ENCODE measurements at regions not wholly inside any gene's neighbourhood (a gene's known extent, or its start where the extent isn't known, plus 50 kb on each side); places are given as distances from the start of the nearest gene placed in this dataset.
"Not testable (repeated sequence)": the region's sequence is repeated elsewhere in the genome, so short reads cannot be mapped to it uniquely, and the experiment has no call there.

- POLR2A ChIA-PET; H3K4me1 ChIP-seq (ENCODE audit: control insufficient read depth, insufficient read depth, low read length); H3K36me3 ChIP-seq (ENCODE audit: control insufficient read depth, insufficient read depth, low read length); H3K4me3 ChIP-seq (ENCODE audit: low read depth in 2 of 2, low read length in 2 of 2); H3K27me3 ChIP-seq (ENCODE audit: control insufficient read depth, insufficient read depth, low read length); DNase-seq (ENCODE audit: low read depth, low spot score); CTCF ChIA-PET; in situ Hi-C loops (cut with HindIII; ENCODE audit: low pct_unique_long_range_greater_than_20kb, low sequenced_read_pairs); BruUV-seq (replicated peaks); ATAC-seq; H3K27ac ChIP-seq (ENCODE audit: low read length); intact Hi-C loops (cut with micrococcal nuclease; ENCODE audit: unreplicated experiment); H3K9me3 ChIP-seq (ENCODE audit: control insufficient read depth, insufficient read depth, low read depth, low read length): not testable (repeated sequence)
Observed at GRCh38 chr13:52324831-52325230, 81.1 kb downstream of the THSD1 start.

- H3K27me3 ChIP-seq (ENCODE audit: control insufficient read depth, insufficient read depth, low read length) = no peaks in the 10 kb centered on the region; the same call in 1 of the 2 replicates
- H3K4me3 ChIP-seq (ENCODE audit: low read depth in 2 of 2, low read length in 2 of 2) = no peak overlapping the region
- no peak for ATAC-seq
- no peak overlapping the region for H3K27ac ChIP-seq (ENCODE audit: low read length)
- no peaks in the 10 kb centered on the region for H3K9me3 ChIP-seq (ENCODE audit: control insufficient read depth, insufficient read depth, low read depth, low read length)
- BruUV-seq (replicated peaks) = no TSS peak
- no peak for TF ChIP-seq REST (IDR thresholded peaks at IDR 0.05; ENCODE audit: insufficient read depth in 1 of 2, low read depth in 2 of 2, low read length in 1 of 2)
- TF ChIP-seq SIN3A (IDR thresholded peaks at IDR 0.05; ENCODE audit: borderline replicate concordance, insufficient read depth, low read depth, low read length) = no peak
- no peak for TF ChIP-seq CTCF (IDR thresholded peaks at IDR 0.05)
- TF ChIP-seq TCF7L2 (IDR thresholded peaks at IDR 0.05; ENCODE audit: low read depth, low read length) = no peak
- TF ChIP-seq POLR2AphosphoS5 (IDR thresholded peaks at IDR 0.05; ENCODE audit: low read depth, low read length) = no peak
- no peaks in the 10 kb centered on the region for H3K36me3 ChIP-seq (ENCODE audit: control insufficient read depth, insufficient read depth, low read length)
- CTCF ChIA-PET = no interaction called here
- intact Hi-C loops (cut with micrococcal nuclease; ENCODE audit: unreplicated experiment) = no loop called here
- H3K4me1 ChIP-seq (ENCODE audit: control insufficient read depth, insufficient read depth, low read length) = no peaks in the 10 kb centered on the region
- POLR2A ChIA-PET = no interaction called here
- in situ Hi-C loops (cut with HindIII; ENCODE audit: low pct_unique_long_range_greater_than_20kb, low sequenced_read_pairs) = no loop called here
- DNase-seq (ENCODE audit: low read depth, low spot score) = no peak
Observed at GRCh38 chr13:52319876-52320275, 86.1 kb downstream of the THSD1 start.

- intact Hi-C loops (cut with micrococcal nuclease; ENCODE audit: unreplicated experiment); BruUV-seq (replicated peaks); H3K4me1 ChIP-seq (ENCODE audit: control insufficient read depth, insufficient read depth, low read length); H3K9me3 ChIP-seq (ENCODE audit: control insufficient read depth, insufficient read depth, low read depth, low read length); ATAC-seq; H3K36me3 ChIP-seq (ENCODE audit: control insufficient read depth, insufficient read depth, low read length); DNase-seq (ENCODE audit: low read depth, low spot score); H3K4me3 ChIP-seq (ENCODE audit: low read depth in 2 of 2, low read length in 2 of 2); POLR2A ChIA-PET; in situ Hi-C loops (cut with HindIII; ENCODE audit: low pct_unique_long_range_greater_than_20kb, low sequenced_read_pairs); H3K27me3 ChIP-seq (ENCODE audit: control insufficient read depth, insufficient read depth, low read length); H3K27ac ChIP-seq (ENCODE audit: low read length); CTCF ChIA-PET: not testable (repeated sequence)
Observed at GRCh38 chr13:52309833-52310232, 96.1 kb downstream of the THSD1 start.

GRCh38 chr13:52306336-52306735, 99.6 kb downstream of the THSD1 start:
- H3K4me1 ChIP-seq (ENCODE audit: control insufficient read depth, insufficient read depth, low read length); ATAC-seq; BruUV-seq (replicated peaks); DNase-seq (ENCODE audit: low read depth, low spot score); H3K36me3 ChIP-seq (ENCODE audit: control insufficient read depth, insufficient read depth, low read length); H3K9me3 ChIP-seq (ENCODE audit: control insufficient read depth, insufficient read depth, low read depth, low read length); H3K27me3 ChIP-seq (ENCODE audit: control insufficient read depth, insufficient read depth, low read length); in situ Hi-C loops (cut with HindIII; ENCODE audit: low pct_unique_long_range_greater_than_20kb, low sequenced_read_pairs); H3K27ac ChIP-seq (ENCODE audit: low read length); intact Hi-C loops (cut with micrococcal nuclease; ENCODE audit: unreplicated experiment); POLR2A ChIA-PET; H3K4me3 ChIP-seq (ENCODE audit: low read depth in 2 of 2, low read length in 2 of 2); CTCF ChIA-PET: not testable (repeated sequence)

- H3K4me1 ChIP-seq (ENCODE audit: control insufficient read depth, insufficient read depth, low read length); DNase-seq (ENCODE audit: low read depth, low spot score); CTCF ChIA-PET; POLR2A ChIA-PET; H3K27me3 ChIP-seq (ENCODE audit: control insufficient read depth, insufficient read depth, low read length); intact Hi-C loops (cut with micrococcal nuclease; ENCODE audit: unreplicated experiment); BruUV-seq (replicated peaks); H3K27ac ChIP-seq (ENCODE audit: low read length); in situ Hi-C loops (cut with HindIII; ENCODE audit: low pct_unique_long_range_greater_than_20kb, low sequenced_read_pairs); H3K36me3 ChIP-seq (ENCODE audit: control insufficient read depth, insufficient read depth, low read length); H3K4me3 ChIP-seq (ENCODE audit: low read depth in 2 of 2, low read length in 2 of 2); ATAC-seq; H3K9me3 ChIP-seq (ENCODE audit: control insufficient read depth, insufficient read depth, low read depth, low read length): not testable (repeated sequence)
Observed at GRCh38 chr13:52303098-52303497, 102.9 kb downstream of the THSD1 start.

- H3K4me1 ChIP-seq (ENCODE audit: control insufficient read depth, insufficient read depth, low read length); H3K4me3 ChIP-seq (ENCODE audit: low read depth in 2 of 2, low read length in 2 of 2); ATAC-seq; H3K9me3 ChIP-seq (ENCODE audit: control insufficient read depth, insufficient read depth, low read depth, low read length); H3K36me3 ChIP-seq (ENCODE audit: control insufficient read depth, insufficient read depth, low read length); in situ Hi-C loops (cut with HindIII; ENCODE audit: low pct_unique_long_range_greater_than_20kb, low sequenced_read_pairs); intact Hi-C loops (cut with micrococcal nuclease; ENCODE audit: unreplicated experiment); H3K27ac ChIP-seq (ENCODE audit: low read length); POLR2A ChIA-PET; CTCF ChIA-PET; DNase-seq (ENCODE audit: low read depth, low spot score); BruUV-seq (replicated peaks); H3K27me3 ChIP-seq (ENCODE audit: control insufficient read depth, insufficient read depth, low read length): not testable (repeated sequence)
Observed at GRCh38 chr13:52302688-52303087, 103.3 kb downstream of the THSD1 start.
